GM19328 (cell line): ENCODE measurements at regions not wholly inside any gene's neighbourhood (a gene's known extent, or its start where the extent isn't known, plus 50 kb on each side); places are given as distances from the start of the nearest gene placed in this dataset.
"Not testable (repeated sequence)": the region's sequence is repeated elsewhere in the genome, so short reads cannot be mapped to it uniquely, and the experiment has no call there.

Source experiments
- ATAC-seq: cut with Tn5 transposase; IDR thresholded peaks from one replicate; pipeline ENCODE4 v1.9.1; 2021; ENCODE audit warnings: mild to moderate bottlenecking, moderate library complexity; ENCODE audit not compliant: unreplicated experiment

GRCh38 chr2:185984670-185985069, 246.1 kb downstream of the FSIP2 start:
- no peak for ATAC-seq

- ATAC-seq: not testable (repeated sequence)
Measured at GRCh38 chr2:185988907-185989306, 250.3 kb downstream of the FSIP2 start.

GRCh38 chr2:185990861-185991525, 252.4 kb downstream of the FSIP2 start:
- no peak for ATAC-seq

- no peak for ATAC-seq
Measured at GRCh38 chr2:185998562-185999070, 260.0 kb downstream of the FSIP2 start.

- ATAC-seq: no peak
Measured at GRCh38 chr2:186009341-186009740, 270.7 kb downstream of the FSIP2 start.

GRCh38 chr2:186017278-186017677, 278.7 kb downstream of the FSIP2 start:
- ATAC-seq: no peak

- no peak for ATAC-seq
Measured at GRCh38 chr2:186024921-186025320, 286.3 kb downstream of the FSIP2 start.

- no peak for ATAC-seq
Measured at GRCh38 chr2:186027922-186028321, 289.3 kb downstream of the FSIP2 start.

GRCh38 chr2:186031229-186031628, 292.6 kb downstream of the FSIP2 start:
- no peak for ATAC-seq

GRCh38 chr2:186032102-186032738, 293.6 kb downstream of the FSIP2 start:
- ATAC-seq: no peak

GRCh38 chr2:186032930-186033329, 294.3 kb downstream of the FSIP2 start:
- ATAC-seq: no peak

- ATAC-seq: no peak
Measured at GRCh38 chr2:186033541-186033940, 294.9 kb downstream of the FSIP2 start.

- ATAC-seq: no peak
Measured at GRCh38 chr2:186036862-186037449, 298.4 kb downstream of the FSIP2 start.

GRCh38 chr2:186042207-186043028, 303.8 kb downstream of the FSIP2 start:
- ATAC-seq: no peak

GRCh38 chr2:186044761-186045160, 306.2 kb downstream of the FSIP2 start:
- ATAC-seq: no peak

GRCh38 chr2:186052930-186053329, 314.3 kb downstream of the FSIP2 start:
- no peak for ATAC-seq

- no peak for ATAC-seq
Measured at GRCh38 chr2:186058614-186059013, 320.0 kb downstream of the FSIP2 start.

GRCh38 chr2:186059096-186059495, 320.5 kb downstream of the FSIP2 start:
- no peak for ATAC-seq

GRCh38 chr2:186060744-186061440, 322.3 kb downstream of the FSIP2 start:
- no peak for ATAC-seq

GRCh38 chr2:186064507-186064906, 325.9 kb downstream of the FSIP2 start:
- no peak for ATAC-seq

GRCh38 chr2:186065491-186065890, 326.9 kb downstream of the FSIP2 start:
- no peak for ATAC-seq
